Esophagus muscularis mucosa (tissue), 3 donors: ENCODE measurements at regions not wholly inside any gene's neighbourhood (a gene's known extent, or its start where the extent isn't known, plus 50 kb on each side); places are given as distances from the start of the nearest gene placed in this dataset.

Experiments used
- CTCF ChIP-seq, 3 experiments: fragments of 200-600 bp in 2 of 3; fragments of 450-650 bp in 1 of 3; sonication (generic) in 2 of 3; IDR thresholded peaks; one replicate each; pipeline ENCODE4 v1.5.1; 2017 to 2019; ENCODE audit warnings: antibody characterized with exemption in 3 of 3, mild to moderate bottlenecking in 2 of 3, moderate library complexity in 1 of 3
- POLR2A ChIP-seq: fragments of 450-650 bp; IDR thresholded peaks from one replicate; pipeline ENCODE4 v1.6.1; 2017; ENCODE audit warnings: antibody characterized with exemption, moderate library complexity, mild to moderate bottlenecking, low read depth
- POLR2AphosphoS5 ChIP-seq, 2 donors: sonication (generic); formaldehyde crosslinking; IDR thresholded peaks; one replicate each; pipeline ENCODE4 v1.6.1; 2017; ENCODE audit warnings: antibody characterized with exemption in 2 of 2

DNA sequence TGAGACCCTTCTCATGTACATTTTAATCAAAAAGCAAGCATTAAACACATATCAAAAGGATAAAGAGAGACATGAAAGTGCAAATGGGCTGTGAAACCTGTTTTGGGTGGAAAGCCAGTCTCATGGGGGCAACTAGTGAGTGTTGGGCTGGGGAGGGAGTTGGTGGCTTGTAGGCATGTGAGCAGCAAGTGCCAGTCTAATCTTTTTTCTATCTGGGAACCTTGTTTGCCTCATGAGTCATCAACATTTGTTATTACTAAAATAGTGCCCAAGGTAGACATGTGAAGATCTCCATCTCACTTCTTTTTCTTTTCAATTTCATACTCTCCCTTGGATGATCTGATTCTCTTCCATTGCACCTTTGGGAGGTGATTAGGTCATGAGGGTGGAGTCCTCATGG lies 613.9 kb upstream of the GYPC start:
- TF ChIP-seq CTCF (IDR thresholded peaks at IDR 0.05) (no peak), POLR2A (no peak), POLR2AphosphoS5 (IDR thresholded peaks at IDR 0.05) (no peak)
